Astrocyte of the spinal cord (primary cell): ENCODE measurements at regions not wholly inside any gene's neighbourhood (a gene's known extent, or its start where the extent isn't known, plus 50 kb on each side); places are given as distances from the start of the nearest gene placed in this dataset.

Experiments
- DNase-seq: peaks from one replicate; pipeline ENCODE4 v3.0.0; 2011; ENCODE audit warnings: low read depth, low spot score
- H3K4me3 ChIP-seq: 2 replicates; pipeline ENCODE4 v1.5.1; 2011; ENCODE audit warnings: low read depth, mild to moderate bottlenecking, low read length, moderate library complexity
- CTCF ChIP-seq: IDR thresholded peaks from 2 replicates; pipeline ENCODE4 v1.5.1; 2012; ENCODE audit warnings: low read depth, mild to moderate bottlenecking, low read length, inconsistent platforms
- in situ Hi-C: cut with HindIII; loops from 2 replicates; pipeline ENCODE4 v1.10.0; 2017; ENCODE audit warnings: low sequenced_read_pairs

DNA sequence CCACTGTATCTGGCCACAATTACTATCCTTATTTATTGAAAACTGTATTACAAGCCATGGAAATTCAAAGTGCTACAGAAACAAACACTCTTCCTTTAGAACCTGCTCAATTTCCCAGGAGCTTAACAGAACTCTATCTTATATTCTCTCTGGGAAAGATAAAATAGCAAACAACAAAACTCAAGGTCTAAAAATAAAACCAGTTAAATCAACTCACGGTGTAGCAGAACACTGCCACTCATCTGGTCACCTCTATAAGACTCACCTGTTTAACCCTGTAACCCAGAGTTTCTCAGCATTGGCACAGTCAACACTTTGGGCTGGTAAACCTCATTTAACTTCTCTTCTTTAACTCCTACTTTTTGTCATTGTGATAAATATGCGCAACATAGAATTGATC, 348.9 kb downstream of the DCHS2 start:
- in situ Hi-C loops, result no loop called here

GRCh38 chr4:154140869-154141268, 350.7 kb downstream of the DCHS2 start:
- no peak for TF ChIP-seq CTCF
- no peak overlapping the region for H3K4me3 ChIP-seq
- in situ Hi-C loops, result no loop called here
- DNase-seq, result no peak

More for the DNA sequence above, 348.9 kb downstream of the DCHS2 start:
- no peak for DNase-seq
- no peak for TF ChIP-seq CTCF
- H3K4me3 ChIP-seq, result no peak overlapping the region

- no peak for TF ChIP-seq CTCF
- no peak overlapping the region for H3K4me3 ChIP-seq
- DNase-seq, result no peak
- in situ Hi-C loops, result no loop called here
These were observed 348.5 kb upstream of the SFRP2 start for GRCh38 chr4:154137320-154137905.

DNA sequence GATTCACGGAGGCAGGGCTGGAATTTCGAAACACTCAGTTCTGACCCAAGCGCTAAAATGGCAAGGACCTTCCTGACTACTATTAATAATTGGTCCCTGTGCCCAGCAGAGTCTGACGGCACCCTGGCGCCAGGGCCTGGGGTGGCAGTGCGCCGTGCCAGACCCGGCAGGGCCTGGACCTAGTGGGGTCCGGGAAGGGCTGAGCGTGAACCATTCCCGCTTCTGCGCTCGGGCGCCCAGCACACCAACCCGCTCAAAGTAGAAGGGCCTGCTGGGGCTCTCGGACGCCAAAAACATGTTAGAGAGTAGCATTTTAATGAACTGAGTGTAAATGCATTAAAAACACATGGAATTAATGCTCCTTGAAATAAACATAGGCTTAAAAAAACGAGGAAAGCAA, 346.7 kb upstream of the SFRP2 start:
- no peak for TF ChIP-seq CTCF
- H3K4me3 ChIP-seq, result no peak overlapping the region
- in situ Hi-C loops, result no loop called here
- no peak for DNase-seq

DNA sequence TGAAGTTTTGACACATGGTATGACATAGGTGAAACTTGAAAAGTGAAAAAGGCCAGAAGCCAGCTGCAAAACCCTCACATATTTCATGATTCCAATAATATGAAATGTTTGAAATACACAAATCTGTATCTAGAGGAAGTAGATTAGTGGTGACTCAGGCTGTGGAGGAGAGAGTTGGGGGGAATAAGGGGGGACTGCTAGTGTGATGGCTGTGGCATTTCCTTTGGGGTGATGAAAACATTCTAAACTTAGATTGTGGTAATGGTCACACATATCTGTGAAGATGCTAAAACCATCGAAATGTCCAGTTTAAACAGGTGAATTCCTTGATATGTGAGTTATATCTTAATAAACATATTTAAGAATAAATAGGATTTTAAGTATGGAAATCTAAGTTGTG, 343.5 kb upstream of the SFRP2 start:
- no peak overlapping the region for H3K4me3 ChIP-seq
- TF ChIP-seq CTCF, result no peak
- no peak for DNase-seq
- in situ Hi-C loops, result no loop called here

DNA sequence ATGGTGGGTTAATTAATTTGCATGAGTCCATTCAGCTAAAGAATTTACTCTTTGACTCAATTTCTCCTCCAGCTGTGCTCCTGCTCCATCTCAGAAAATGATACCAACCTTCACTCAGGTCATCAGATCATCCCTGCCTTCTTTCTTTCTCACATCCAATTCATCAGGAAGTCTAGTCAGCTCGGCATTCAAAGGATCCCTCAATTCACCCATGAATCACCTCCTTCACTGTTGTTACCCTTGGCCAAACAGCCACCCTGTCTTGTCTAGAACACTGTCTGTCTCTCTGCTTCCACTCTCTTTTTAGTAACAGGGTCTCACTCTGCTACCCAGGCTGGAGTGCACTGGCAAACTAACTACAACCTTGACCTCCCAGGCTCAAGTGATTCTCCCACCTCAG, 337.4 kb upstream of the SFRP2 start:
- no peak overlapping the region for H3K4me3 ChIP-seq
- in situ Hi-C loops, result no loop called here
- peak; percentile 14 for DNase-seq
- no peak for TF ChIP-seq CTCF

DNA sequence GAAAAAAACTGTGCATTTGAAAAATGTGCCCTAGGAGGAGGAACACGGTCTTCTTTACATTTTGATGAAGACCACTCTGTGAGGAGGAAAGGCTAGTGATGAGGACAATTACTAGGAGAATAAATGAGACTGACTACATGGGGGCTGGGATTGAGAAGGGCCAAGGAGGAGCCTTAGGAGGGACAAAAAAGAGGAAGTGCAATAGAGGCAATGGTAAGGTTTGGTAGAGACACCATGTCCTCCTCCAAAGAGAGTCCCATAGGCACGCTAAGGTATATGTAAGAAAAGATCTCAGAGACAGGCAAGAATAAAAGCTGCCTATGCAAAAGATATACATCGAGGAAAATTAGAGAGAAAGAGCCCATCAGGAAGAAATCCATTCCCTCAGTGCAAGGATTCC, 336.5 kb upstream of the SFRP2 start:
- in situ Hi-C loops, result no loop called here
- no peak for TF ChIP-seq CTCF

More for the DNA sequence above, 336.5 kb upstream of the SFRP2 start:
- DNase-seq, result no peak
- no peak overlapping the region for H3K4me3 ChIP-seq
